H1 (cell line): ENCODE measurements at regions not wholly inside any gene's neighbourhood (a gene's known extent, or its start where the extent isn't known, plus 50 kb on each side); places are given as distances from the start of the nearest gene placed in this dataset.

Source experiments
- CTCF ChIA-PET: fragments of 300-600 bp; sonication (Branson Sonifier 250); formaldehyde crosslinking; loops from one replicate; lab custom pipeline; 2021; ENCODE audit not compliant: partially characterized antibody; lab: Charles Lee
- POLR2A ChIA-PET: fragments of 300-600 bp; sonication (Branson Sonifier 250); formaldehyde crosslinking; loops from one replicate; lab custom pipeline; 2021; ENCODE audit warnings: inconsistent platforms; ENCODE audit not compliant: partially characterized antibody; lab: Charles Lee
- DNase-seq, 2 experiments: peaks; one replicate each; pipeline versions ENCODE4 v3.0.0 to v3.0.0-alpha.2; 2010 to 2022; ENCODE audit warnings: low spot score in 2 of 2, low read depth in 1 of 2, mixed read lengths in 1 of 2
- FAIRE-seq: peaks from 2 replicates; lab custom pipeline; 2011; peaks lifted over from hg19 to GRCh38; lab: Jason Lieb, UNC
- H2AFZ ChIP-seq: 2 replicates; pipeline ENCODE4 v1.8.1; 2012; ENCODE audit warnings: low read length, inconsistent platforms
- H2AK5ac ChIP-seq: 2 replicates; pipeline ENCODE4 v1.6.1; 2013; ENCODE audit warnings: low read depth, low read length
- H2BK120ac ChIP-seq: replicated peaks from 2 replicates; pipeline ENCODE3; 2013; ENCODE audit warnings: low read depth, low read length, inconsistent platforms
- H2BK12ac ChIP-seq: 2 replicates; pipeline ENCODE4 v1.6.1; 2013; ENCODE audit warnings: low read depth, low read length
- H2BK15ac ChIP-seq: 2 replicates; pipeline ENCODE4 v1.6.1; 2013; ENCODE audit warnings: low read length
- H2BK20ac ChIP-seq: 2 replicates; pipeline ENCODE4 v1.6.1; 2013; ENCODE audit warnings: low read length
- H2BK5ac ChIP-seq: 2 replicates; pipeline ENCODE4 v1.6.1; 2013; ENCODE audit warnings: low read depth, low read length
- H3K14ac ChIP-seq: 2 replicates; pipeline ENCODE4 v1.6.1; 2013; ENCODE audit warnings: inconsistent platforms; ENCODE audit not compliant: insufficient read length
- H3K18ac ChIP-seq: 2 replicates; pipeline ENCODE4 v1.6.1; 2013; ENCODE audit warnings: low read length; ENCODE audit errors: extremely low read depth
- H3K23ac ChIP-seq: 2 replicates; pipeline ENCODE4 v1.6.1; 2013; ENCODE audit warnings: inconsistent platforms; ENCODE audit not compliant: insufficient read length
- H3K23me2 ChIP-seq: 2 replicates; pipeline ENCODE4 v1.6.1; 2013; ENCODE audit warnings: low read depth, low read length
- H3K27ac ChIP-seq: 2 replicates; pipeline ENCODE4 v1.6.1; 2011; ENCODE audit warnings: low read depth, low read length, inconsistent platforms
- H3K27me3 ChIP-seq, 4 experiments: replicated peaks in 1 of 4; 1 replicate in 1 of 4; 2 replicates in 3 of 4; pipeline versions ENCODE4 v1.6.1 to v1.8.1; 2011 to 2013; ENCODE audit warnings: low read length in 3 of 4, mild to moderate bottlenecking in 3 of 4, inconsistent platforms in 2 of 4, mixed read lengths in 2 of 4, moderate library complexity in 1 of 4; ENCODE audit not compliant: control insufficient read depth in 3 of 4, insufficient read depth in 3 of 4; ENCODE audit errors: extremely low read depth in 1 of 4
- H3K36me3 ChIP-seq, 4 experiments: 2 replicates each; pipeline versions ENCODE4 v1.6.1 to v1.8.1; 2011 to 2013; ENCODE audit warnings: mild to moderate bottlenecking in 4 of 4, low read length in 3 of 4, moderate library complexity in 2 of 4, control low read depth in 1 of 4, inconsistent platforms in 1 of 4; ENCODE audit not compliant: insufficient read depth in 4 of 4, control insufficient read depth in 2 of 4
- H3K4ac ChIP-seq: replicated peaks from 2 replicates; pipeline ENCODE3; 2013; ENCODE audit warnings: low read length, low read depth, mixed read lengths, inconsistent platforms; ENCODE audit not compliant: insufficient read length
- H3K4me1 ChIP-seq, 4 experiments: replicated peaks in 1 of 4; 1 replicate in 1 of 4; 2 replicates in 3 of 4; pipeline versions ENCODE4 v1.6.1 to v1.8.1; 2011 to 2013; ENCODE audit warnings: low read length in 3 of 4, inconsistent platforms in 2 of 4, mixed read lengths in 1 of 4; ENCODE audit not compliant: insufficient read depth in 4 of 4, control insufficient read depth in 3 of 4
- H3K4me2 ChIP-seq, 2 experiments: 2 replicates each; pipeline versions ENCODE4 v1.6.1 to v1.8.1; 2011 to 2013; ENCODE audit warnings: low read depth in 2 of 2, low read length in 2 of 2, control low read depth in 1 of 2, inconsistent platforms in 1 of 2, mild to moderate bottlenecking in 1 of 2; ENCODE audit not compliant: insufficient read depth in 1 of 2
- H3K4me3 ChIP-seq, 4 experiments: fragments of 200-600, 300-600 bp in 1 of 4; sonication (generic), shearing (Covaris generic), sonication (Bioruptor Twin) in 1 of 4; 2 replicates each; pipeline versions ENCODE4 v1.5.1 to v1.8.1; 2011 to 2016; ENCODE audit warnings: low read length in 4 of 4, low read depth in 3 of 4, control low read depth in 2 of 4, inconsistent platforms in 2 of 4, mild to moderate bottlenecking in 2 of 4, mixed read lengths in 1 of 4, moderate library complexity in 1 of 4; ENCODE audit not compliant: insufficient read depth in 2 of 4; ENCODE audit errors: extremely low read depth in 1 of 4
- H3K56ac ChIP-seq: replicated peaks from 2 replicates; pipeline ENCODE3; 2013; ENCODE audit warnings: low read depth, mild to moderate bottlenecking, mixed read lengths, low read length, inconsistent platforms; ENCODE audit not compliant: insufficient read length
- H3K79me1 ChIP-seq: 2 replicates; pipeline ENCODE4 v1.6.1; 2013; ENCODE audit warnings: low read depth, low read length, control low read depth
- H3K79me2 ChIP-seq, 2 experiments: 2 replicates each; pipeline versions ENCODE4 v1.6.1 to v1.8.1; 2012 to 2013; ENCODE audit warnings: low read length in 2 of 2, mild to moderate bottlenecking in 2 of 2, inconsistent platforms in 1 of 2; ENCODE audit not compliant: insufficient read depth in 2 of 2, control insufficient read depth in 1 of 2
- H3K9ac ChIP-seq, 4 experiments: replicated peaks in 1 of 4; 1 replicate in 1 of 4; 2 replicates in 3 of 4; pipeline versions ENCODE4 v1.6.1 to v1.8.1; 2011 to 2013; ENCODE audit warnings: low read depth in 3 of 4, low read length in 3 of 4, control low read depth in 2 of 4, mild to moderate bottlenecking in 2 of 4, moderate library complexity in 2 of 4, inconsistent platforms in 1 of 4; ENCODE audit errors: extremely low read depth in 1 of 4
- H3K9me3 ChIP-seq, 2 experiments: 2 replicates each; pipeline versions ENCODE4 v1.6.1 to v1.8.1; 2012 to 2013; ENCODE audit warnings: mild to moderate bottlenecking in 2 of 2, moderate library complexity in 2 of 2, control low read depth in 1 of 2, inconsistent platforms in 1 of 2, low read depth in 1 of 2, low read length in 1 of 2, mixed read lengths in 1 of 2; ENCODE audit not compliant: insufficient read depth in 2 of 2
- H4K20me1 ChIP-seq, 2 experiments: replicated peaks in 1 of 2; 2 replicates each; pipeline versions ENCODE3 to v1.8.1; 2011 to 2013; ENCODE audit warnings: inconsistent platforms in 2 of 2, low read length in 2 of 2, mild to moderate bottlenecking in 1 of 2; ENCODE audit not compliant: insufficient read depth in 2 of 2, control insufficient read depth in 1 of 2
- H4K5ac ChIP-seq: 2 replicates; pipeline ENCODE4 v1.6.1; 2013; ENCODE audit warnings: low read length, low read depth, mixed read lengths, inconsistent platforms; ENCODE audit not compliant: insufficient read length
- H4K8ac ChIP-seq: 2 replicates; pipeline ENCODE4 v1.8.0; 2013; ENCODE audit warnings: mild to moderate bottlenecking, moderate library complexity, low read length, inconsistent platforms; ENCODE audit not compliant: insufficient read depth; ENCODE audit errors: extremely low read depth
- H4K91ac ChIP-seq: replicated peaks from 2 replicates; pipeline ENCODE3; 2013; ENCODE audit warnings: low read length, mixed read lengths, inconsistent platforms; ENCODE audit not compliant: insufficient read length
- ASH2L ChIP-seq: fragments of 200-600, 300-600 bp; sonication (generic); IDR thresholded peaks from one replicate; pipeline ENCODE4 v1.7.1; 2017; ENCODE audit warnings: low read length
- BRCA1 ChIP-seq: IDR thresholded peaks from 2 replicates; pipeline ENCODE4 v1.6.1; 2012; ENCODE audit warnings: low read depth, low read length, improper control_type of control experiment
- CBX8 ChIP-seq: fragments of 300-800, 300-1000 bp; sonication (generic); IDR thresholded peaks from 2 replicates; pipeline ENCODE4 v1.7.1; 2016; ENCODE audit warnings: low read depth, low read length, borderline replicate concordance
- CHD2 ChIP-seq: IDR thresholded peaks from 2 replicates; pipeline ENCODE4 v1.6.1; 2012; ENCODE audit warnings: low read length, improper control_type of control experiment
- CREB1 ChIP-seq: IDR thresholded peaks from 2 replicates; pipeline ENCODE4 v1.6.1; 2012; ENCODE audit warnings: inconsistent platforms
- GABPA ChIP-seq: IDR thresholded peaks from 2 replicates; pipeline ENCODE4 v1.6.1; 2011; ENCODE audit warnings: mild to moderate bottlenecking, low read length, moderate library complexity, borderline replicate concordance; ENCODE audit not compliant: insufficient read depth
- HDAC6 ChIP-seq: IDR thresholded peaks from one replicate; pipeline ENCODE4 v1.7.1; 2012; ENCODE audit warnings: low read depth, mild to moderate bottlenecking, inconsistent platforms, low read length, moderate library complexity
- JUND ChIP-seq: IDR thresholded peaks from 2 replicates; pipeline ENCODE4 v1.6.1; 2011; ENCODE audit warnings: mild to moderate bottlenecking, improper control_type of control experiment, low read length
- KDM1A ChIP-seq: fragments of 200-600, 300-600 bp; sonication (generic); IDR thresholded peaks from 2 replicates; pipeline ENCODE4 v1.7.1; 2016; ENCODE audit warnings: mild to moderate bottlenecking, low read length, borderline replicate concordance
- KDM5A ChIP-seq: fragments of 200-600 bp; IDR thresholded peaks from 2 replicates; pipeline ENCODE4 v1.7.1; 2012; ENCODE audit warnings: mild to moderate bottlenecking, low read length, inconsistent platforms, mixed read lengths
- POLR2A ChIP-seq, 2 experiments: IDR thresholded peaks; 1 replicate in 1 of 2; 2 replicates in 1 of 2; pipeline ENCODE4 v1.6.1; 2011; ENCODE audit warnings: low read depth in 2 of 2, low read length in 2 of 2, mild to moderate bottlenecking in 2 of 2; ENCODE audit errors: control extremely low read depth in 1 of 2
- RFX5 ChIP-seq: IDR thresholded peaks from 2 replicates; pipeline ENCODE4 v1.6.1; 2011; ENCODE audit warnings: low read depth, low read length, improper control_type of control experiment, borderline replicate concordance
- SIN3A ChIP-seq, 2 experiments: IDR thresholded peaks in 1 of 2; conservative IDR thresholded peaks in 1 of 2; 2 replicates each; pipeline ENCODE4 v1.6.1; 2011 to 2012; ENCODE audit warnings: low read length in 2 of 2, improper control_type of control experiment in 1 of 2, low read depth in 1 of 2, mild to moderate bottlenecking in 1 of 2
- SIX5 ChIP-seq: IDR thresholded peaks from 2 replicates; pipeline ENCODE4 v1.6.1; 2011; ENCODE audit warnings: mild to moderate bottlenecking, low read depth, low read length
- SUZ12 ChIP-seq: fragments of 200-600 bp; sonication (generic); IDR thresholded peaks from 2 replicates; pipeline ENCODE4 v1.6.1; 2012; ENCODE audit warnings: mild to moderate bottlenecking, inconsistent platforms, low read length, moderate library complexity, mixed read lengths
- TF ChIP-seq, protein P1 (sequence below): IDR thresholded peaks from 2 replicates; pipeline ENCODE4 v1.6.1; 2012; ENCODE audit warnings: low read length, inconsistent platforms

DNA sequence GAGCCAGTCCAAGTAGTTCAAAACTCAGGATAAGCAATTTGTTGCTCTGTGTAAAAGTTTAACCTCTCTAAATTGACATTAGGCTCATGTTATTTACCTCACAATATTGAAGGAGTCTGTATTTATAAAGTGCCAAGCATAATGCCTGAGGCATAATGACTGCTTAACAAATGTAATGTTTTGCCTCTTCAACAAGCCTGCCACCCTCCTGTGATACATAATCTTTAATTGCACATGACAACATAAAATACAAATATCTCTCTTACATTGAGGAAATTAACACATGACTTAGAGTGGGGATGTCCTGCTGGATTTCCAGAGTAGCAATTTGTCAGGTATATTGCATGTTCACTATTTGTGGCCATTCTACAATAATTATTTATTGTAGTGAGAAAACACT is 469.2 kb upstream of the ANO5 start:
- Histone ChIP-seq H3K14ac (no peak overlapping the region), H3K27me3 (no peaks in the 10 kb centered on the region), H3K27ac (no peak overlapping the region), H3K4ac (no peak overlapping the region), H2BK15ac (no peak overlapping the region), H3K79me1 (no peaks in the 10 kb centered on the region), H3K23me2 (no peaks in the 10 kb centered on the region), H4K5ac (no peak overlapping the region), H2BK5ac (no peak overlapping the region), H2BK20ac (no peak overlapping the region), H3K79me2 (no peaks in the 10 kb centered on the region), H2BK120ac (no peak overlapping the region), H3K23ac (no peak overlapping the region), H3K56ac (no peak overlapping the region), H3K4me2 (no peak overlapping the region), H4K91ac (no peak overlapping the region), H3K18ac (no peak overlapping the region), H3K9ac (no peak overlapping the region), H4K20me1 (no peaks in the 10 kb centered on the region), H3K4me1 (no peaks in the 10 kb centered on the region), H2BK12ac (no peak overlapping the region), H2AFZ (no peak overlapping the region), H2AK5ac (no peak overlapping the region), H3K36me3 (no peaks in the 10 kb centered on the region), H4K8ac (no peak overlapping the region), H3K4me3 (no peak overlapping the region), H3K9me3 (no peaks in the 10 kb centered on the region)
- no peak for FAIRE-seq
- ChIA-PET POLR2A (no interaction called here), CTCF (interaction anchor here (1.7 kb wide), 1 partner anchor 151 kb away, joined by 4 read pairs; no protein-coding TSS in a partner anchor)
- no peak for DNase-seq
- TF ChIP-seq BRCA1 = no peak
- no peak for TF ChIP-seq SIN3A (conservative IDR thresholded peaks at IDR 0.05 in 1 of 2, IDR thresholded peaks at IDR 0.05 in 1 of 2; ENCODE audit: low read depth in 1 of 2, low read length in 2 of 2)
- no peak for TF ChIP-seq SUZ12
- TF ChIP-seq RFX5 = no peak
- no peak for TF ChIP-seq ASH2L
- TF ChIP-seq, protein P1, sequence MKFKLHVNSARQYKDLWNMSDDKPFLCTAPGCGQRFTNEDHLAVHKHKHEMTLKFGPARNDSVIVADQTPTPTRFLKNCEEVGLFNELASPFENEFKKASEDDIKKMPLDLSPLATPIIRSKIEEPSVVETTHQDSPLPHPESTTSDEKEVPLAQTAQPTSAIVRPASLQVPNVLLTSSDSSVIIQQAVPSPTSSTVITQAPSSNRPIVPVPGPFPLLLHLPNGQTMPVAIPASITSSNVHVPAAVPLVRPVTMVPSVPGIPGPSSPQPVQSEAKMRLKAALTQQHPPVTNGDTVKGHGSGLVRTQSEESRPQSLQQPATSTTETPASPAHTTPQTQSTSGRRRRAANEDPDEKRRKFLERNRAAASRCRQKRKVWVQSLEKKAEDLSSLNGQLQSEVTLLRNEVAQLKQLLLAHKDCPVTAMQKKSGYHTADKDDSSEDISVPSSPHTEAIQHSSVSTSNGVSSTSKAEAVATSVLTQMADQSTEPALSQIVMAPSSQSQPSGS = no peak
- TF ChIP-seq GABPA = no peak
- no peak for TF ChIP-seq CREB1
- TF ChIP-seq CBX8 = no peak
- no peak for TF ChIP-seq HDAC6
- no peak for TF ChIP-seq CHD2
- no peak for TF ChIP-seq KDM5A
- TF ChIP-seq POLR2A (IDR thresholded peaks at IDR 0.05; ENCODE audit: control extremely low read depth in 1 of 2, low read depth in 2 of 2, low read length in 2 of 2) = no peak
- TF ChIP-seq JUND = no peak
- TF ChIP-seq KDM1A = no peak
- TF ChIP-seq SIX5 = no peak
